ENCODE measurements at regions not wholly inside any gene's neighbourhood (a gene's known extent, or its start where the extent isn't known, plus 50 kb on each side); places are given as distances from the start of the nearest gene placed in this dataset.

GRCh38 chr1:172875892-172876291, 174.8 kb downstream of the TNFSF18 start:
- DNase-seq (ENCODE audit: extremely low spot score, insufficient read length, low read depth) (no peak), FAIRE-seq (no peak)

- DNase-seq (ENCODE audit: extremely low spot score, insufficient read length, low read depth) (no peak), FAIRE-seq (no peak)
Observed at GRCh38 chr1:172882385-172882784, 168.4 kb downstream of the TNFSF18 start.

GRCh38 chr1:172882791-172883386, 167.9 kb downstream of the TNFSF18 start:
- DNase-seq (ENCODE audit: extremely low spot score, insufficient read length, low read depth) (no peak), FAIRE-seq (no peak)

- DNase-seq (ENCODE audit: extremely low spot score, insufficient read length, low read depth) (no peak), FAIRE-seq (peak; percentile 46)
Observed at GRCh38 chr1:172883387-172883791, 167.4 kb downstream of the TNFSF18 start.

- DNase-seq (ENCODE audit: extremely low spot score, insufficient read length, low read depth) (no peak), FAIRE-seq (no peak)
Observed at GRCh38 chr1:172883844-172884243, 166.9 kb downstream of the TNFSF18 start.

- no peak for FAIRE-seq
- DNase-seq (ENCODE audit: extremely low spot score, insufficient read length, low read depth) = no peak
Observed at GRCh38 chr1:172885411-172885810, 165.3 kb downstream of the TNFSF18 start.

- FAIRE-seq (no peak), DNase-seq (ENCODE audit: extremely low spot score, insufficient read length, low read depth) (no peak)
Observed at GRCh38 chr1:172885971-172886370, 164.8 kb downstream of the TNFSF18 start.

- DNase-seq (ENCODE audit: extremely low spot score, insufficient read length, low read depth) = no peak
- no peak for FAIRE-seq
Observed at GRCh38 chr1:172887162-172887561, 163.6 kb downstream of the TNFSF18 start.

- FAIRE-seq = no peak
- no peak for DNase-seq (ENCODE audit: extremely low spot score, insufficient read length, low read depth)
Observed at GRCh38 chr1:172893146-172893841, 157.4 kb downstream of the TNFSF18 start.

- DNase-seq (ENCODE audit: extremely low spot score, insufficient read length, low read depth) = no peak
- peak; percentile 48 for FAIRE-seq
Observed at GRCh38 chr1:172894349-172895049, 156.2 kb downstream of the TNFSF18 start.

- DNase-seq (ENCODE audit: extremely low spot score, insufficient read length, low read depth) = no peak
- peak; percentile 89 for FAIRE-seq
Observed at GRCh38 chr1:172895050-172895460, 155.7 kb downstream of the TNFSF18 start.

GRCh38 chr1:172895761-172896160, 155.0 kb downstream of the TNFSF18 start:
- FAIRE-seq (peak; percentile 21), DNase-seq (ENCODE audit: extremely low spot score, insufficient read length, low read depth) (no peak)

GRCh38 chr1:172897738-172898137, 153.0 kb downstream of the TNFSF18 start:
- no peak for DNase-seq (ENCODE audit: extremely low spot score, insufficient read length, low read depth)
- no peak for FAIRE-seq

GRCh38 chr1:172898866-172899265, 151.9 kb downstream of the TNFSF18 start:
- FAIRE-seq (no peak), DNase-seq (ENCODE audit: extremely low spot score, insufficient read length, low read depth) (no peak)

- no peak for FAIRE-seq
- DNase-seq (ENCODE audit: extremely low spot score, insufficient read length, low read depth) = no peak
Observed at GRCh38 chr1:172900376-172900997, 150.3 kb downstream of the TNFSF18 start.

- DNase-seq (ENCODE audit: extremely low spot score, insufficient read length, low read depth) (no peak), FAIRE-seq (no peak)
Observed at GRCh38 chr1:172902200-172902599, 148.5 kb downstream of the TNFSF18 start.

- FAIRE-seq = no peak
- DNase-seq (ENCODE audit: extremely low spot score, insufficient read length, low read depth) = no peak
Observed at GRCh38 chr1:172902861-172903381, 147.8 kb downstream of the TNFSF18 start.

- FAIRE-seq (no peak), DNase-seq (ENCODE audit: extremely low spot score, insufficient read length, low read depth) (no peak)
Observed at GRCh38 chr1:172903581-172904220, 147.0 kb downstream of the TNFSF18 start.

GRCh38 chr1:172905452-172905851, 145.3 kb downstream of the TNFSF18 start:
- DNase-seq (ENCODE audit: extremely low spot score, insufficient read length, low read depth) (no peak), FAIRE-seq (no peak)
